HG02852 (cell line): ENCODE measurements at regions not wholly inside any gene's neighbourhood (a gene's known extent, or its start where the extent isn't known, plus 50 kb on each side); places are given as distances from the start of the nearest gene placed in this dataset.

Source experiments
- ATAC-seq: cut with Tn5 transposase; IDR thresholded peaks from one replicate; pipeline ENCODE4 v1.9.1; 2021; ENCODE audit warnings: mild to moderate bottlenecking, moderate library complexity; ENCODE audit not compliant: unreplicated experiment

- no peak for ATAC-seq
Observed at GRCh38 chr20:23254505-23254904, 96.1 kb upstream of the NXT1 start.

- ATAC-seq: no peak
Observed at GRCh38 chr20:23254034-23254433, 96.6 kb upstream of the NXT1 start.

- ATAC-seq: no peak
Observed at GRCh38 chr20:23253524-23253923, 97.1 kb upstream of the NXT1 start.

- ATAC-seq: no peak
Observed at GRCh38 chr20:23251779-23252178, 98.8 kb upstream of the NXT1 start.

- no peak for ATAC-seq
Observed at GRCh38 chr20:23249541-23249940, 101.0 kb upstream of the NXT1 start.

- ATAC-seq: no peak
Observed at GRCh38 chr20:23248461-23248882, 102.1 kb upstream of the NXT1 start.

GRCh38 chr20:23246717-23247664, 103.6 kb upstream of the NXT1 start:
- ATAC-seq: no peak

- peak; percentile 89 for ATAC-seq
Observed at GRCh38 chr20:23245553-23246181, 104.9 kb upstream of the NXT1 start.

GRCh38 chr20:23244916-23245552, 105.6 kb upstream of the NXT1 start:
- no peak for ATAC-seq

- ATAC-seq: no peak
Observed at GRCh38 chr20:23244156-23244915, 106.3 kb upstream of the NXT1 start.

GRCh38 chr20:23243791-23244155, 106.8 kb upstream of the NXT1 start:
- ATAC-seq: no peak

- no peak for ATAC-seq
Observed at GRCh38 chr20:23242556-23243180, 107.9 kb upstream of the NXT1 start.

GRCh38 chr20:23242104-23242503, 108.5 kb upstream of the NXT1 start:
- ATAC-seq: no peak

GRCh38 chr20:23241416-23241815, 109.2 kb upstream of the NXT1 start:
- ATAC-seq: no peak

GRCh38 chr20:23240519-23240918, 110.1 kb upstream of the NXT1 start:
- ATAC-seq: no peak

GRCh38 chr20:23237201-23237600, 113.4 kb upstream of the NXT1 start:
- no peak for ATAC-seq

- peak; percentile 52 for ATAC-seq
Observed at GRCh38 chr20:23235173-23236027, 115.2 kb upstream of the NXT1 start.

- no peak for ATAC-seq
Observed at GRCh38 chr20:23234311-23235078, 116.1 kb upstream of the NXT1 start.

- ATAC-seq: no peak
Observed at GRCh38 chr20:23233341-23233740, 117.2 kb upstream of the NXT1 start.
